ENCODE measurements at regions not wholly inside any gene's neighbourhood (a gene's known extent, or its start where the extent isn't known, plus 50 kb on each side); places are given as distances from the start of the nearest gene placed in this dataset.

GRCh38 chr7:46636022-46636421 lies 715.0 kb upstream of the IGFBP3 start:
- TF ChIP-seq POLR2AphosphoS5 (IDR thresholded peaks at IDR 0.05; ENCODE audit: low read depth, low read length) (no peak), TAF1 (IDR thresholded peaks at IDR 0.05; ENCODE audit: borderline replicate concordance, insufficient read depth, low read length) (no peak), FOXP2 (optimal IDR thresholded peaks at IDR 0.05; ENCODE audit: borderline replicate concordance, extremely low read depth, extremely low read length, insufficient read depth) (no peak)
